ENCODE measurements at regions not wholly inside any gene's neighbourhood (a gene's known extent, or its start where the extent isn't known, plus 50 kb on each side); places are given as distances from the start of the nearest gene placed in this dataset.

- TF ChIP-seq CTCF (IDR thresholded peaks at IDR 0.05): no peak
Measured at GRCh38 chr9:108727580-108728111, 128.1 kb downstream of the ACTL7B start.

- no peak for TF ChIP-seq CTCF (IDR thresholded peaks at IDR 0.05)
Measured at GRCh38 chr9:108724652-108725051, 131.1 kb downstream of the ACTL7B start.

- no peak for TF ChIP-seq CTCF (IDR thresholded peaks at IDR 0.05)
Measured at GRCh38 chr9:108724122-108724521, 131.7 kb downstream of the ACTL7B start.

- TF ChIP-seq CTCF (IDR thresholded peaks at IDR 0.05): no peak
Measured at GRCh38 chr9:108722396-108722795, 133.4 kb downstream of the ACTL7B start.

GRCh38 chr9:108720191-108720642, 135.6 kb downstream of the ACTL7B start:
- no peak for TF ChIP-seq CTCF (IDR thresholded peaks at IDR 0.05)

- TF ChIP-seq CTCF (IDR thresholded peaks at IDR 0.05): no peak
Measured at GRCh38 chr9:108710424-108710823, 145.4 kb downstream of the ACTL7B start.

- no peak for TF ChIP-seq CTCF (IDR thresholded peaks at IDR 0.05)
Measured at GRCh38 chr9:108709997-108710396, 145.8 kb downstream of the ACTL7B start.

GRCh38 chr9:108709126-108709525, 146.7 kb downstream of the ACTL7B start:
- no peak for TF ChIP-seq CTCF (IDR thresholded peaks at IDR 0.05)

Data from LNCAP (cell line).